AG04450 (cell line): ENCODE measurements at regions not wholly inside any gene's neighbourhood (a gene's known extent, or its start where the extent isn't known, plus 50 kb on each side); places are given as distances from the start of the nearest gene placed in this dataset.
A peak's percentile ranks its signal among the peaks of the same experiment; 100 is the strongest.

Experiments used
- CTCF ChIA-PET: fragments of 300-600, 350-600 bp; formaldehyde crosslinking; extraction: SDS; loops from one replicate; lab custom pipeline; 2022; ENCODE audit warnings: antibody characterized with exemption, inconsistent platforms; lab: Charles Lee
- POLR2A ChIA-PET: fragments of 350-600 bp; formaldehyde crosslinking; extraction: SDS; loops from one replicate; lab custom pipeline; 2021; ENCODE audit warnings: antibody characterized with exemption, inconsistent platforms; lab: Yijun Ruan, JAX
- DNase-seq: peaks from one replicate; pipeline ENCODE4 v3.0.0-alpha.2; 2011; ENCODE audit warnings: low read depth, low spot score
- H3K27ac ChIP-seq: one replicate; pipeline ENCODE4 v1.5.1; 2012; ENCODE audit warnings: low read depth, low read length, control low read depth
- H3K27me3 ChIP-seq: one replicate; pipeline ENCODE4 v1.6.0; 2012; ENCODE audit warnings: low read length; ENCODE audit not compliant: control insufficient read depth, insufficient read depth
- H3K4me3 ChIP-seq: 2 replicates; pipeline ENCODE4 v1.5.1; 2011; ENCODE audit warnings: mild to moderate bottlenecking, low read depth, low read length, control low read depth
- H3K9me3 ChIP-seq: 2 replicates; pipeline ENCODE4 v1.5.1; 2012; ENCODE audit warnings: low read length; ENCODE audit not compliant: control insufficient read depth, insufficient read depth
- CTCF ChIP-seq: IDR thresholded peaks from 2 replicates; pipeline ENCODE4 v1.5.1; 2011; ENCODE audit warnings: low read depth, low read length, control low read depth, inconsistent platforms

DNA sequence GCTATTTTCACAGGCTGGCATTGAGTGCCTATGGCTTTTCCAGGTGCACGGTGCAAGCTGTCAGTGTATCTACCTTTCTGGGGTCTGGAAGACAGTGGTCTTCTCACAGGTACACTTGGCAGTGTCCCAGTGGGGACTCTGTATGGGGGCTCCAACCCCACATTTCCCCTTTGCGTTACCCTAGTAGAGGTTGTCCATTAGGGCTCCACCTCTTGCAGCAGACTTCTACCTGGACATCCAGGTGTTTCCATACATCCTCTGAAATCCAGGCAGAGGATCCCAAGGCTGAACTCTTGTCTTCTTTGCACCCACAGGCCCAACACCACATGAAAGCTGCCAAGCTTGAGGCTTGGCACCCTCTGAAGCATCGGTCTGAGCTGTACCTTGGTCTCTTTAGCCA lies 735.7 kb upstream of the INTU start:
- Histone ChIP-seq H3K4me3 (no peak overlapping the region), H3K27me3 (no peaks in the 10 kb centered on the region), H3K9me3 (peaks cover 8% of the 10 kb centered on the region), H3K27ac (no peak overlapping the region)
- ChIA-PET CTCF (no interaction called here), POLR2A (no interaction called here)
- no peak for TF ChIP-seq CTCF
- no peak for DNase-seq

DNA sequence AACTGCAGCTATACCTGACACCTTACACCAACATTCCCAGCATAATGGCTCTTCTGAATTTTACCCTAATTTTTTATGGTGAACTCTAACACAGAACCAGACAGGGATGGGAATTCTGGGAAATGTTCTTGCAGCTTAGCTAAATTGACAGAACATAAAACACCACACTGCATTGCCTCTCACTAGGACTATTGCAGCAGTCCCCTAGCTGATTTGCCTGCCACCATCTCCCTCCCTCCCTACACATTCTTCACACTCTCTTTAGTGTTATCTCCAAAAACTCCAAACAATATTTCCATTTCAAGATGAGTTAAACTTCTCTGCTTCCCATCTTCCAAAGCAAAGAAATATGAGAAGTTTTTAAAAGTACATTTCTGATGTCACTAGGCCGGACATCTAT lies 733.9 kb upstream of the INTU start:
- ChIA-PET POLR2A (no interaction called here), CTCF (no interaction called here)
- no peak for DNase-seq
- no peak for TF ChIP-seq CTCF
- no peaks in the 10 kb centered on the region for H3K27me3 ChIP-seq
- peak overlapping the region; percentile 92 for H3K27ac ChIP-seq
- H3K4me3 ChIP-seq = no peak overlapping the region
- peaks cover 8% of the 10 kb centered on the region for H3K9me3 ChIP-seq

GRCh38 chr4:126899331-126899801 lies 733.4 kb upstream of the INTU start:
- TF ChIP-seq CTCF = no peak
- Histone ChIP-seq H3K27ac (peak overlapping the region; percentile 92), H3K9me3 (peaks cover 8% of the 10 kb centered on the region), H3K27me3 (no peaks in the 10 kb centered on the region), H3K4me3 (no peak overlapping the region)
- CTCF ChIA-PET = no interaction called here
- POLR2A ChIA-PET = interaction anchor here (1.1 kb wide), 1 partner anchor 18 kb away, joined by 4 read pairs; no protein-coding TSS in a partner anchor
- peak; percentile 83 for DNase-seq

DNA sequence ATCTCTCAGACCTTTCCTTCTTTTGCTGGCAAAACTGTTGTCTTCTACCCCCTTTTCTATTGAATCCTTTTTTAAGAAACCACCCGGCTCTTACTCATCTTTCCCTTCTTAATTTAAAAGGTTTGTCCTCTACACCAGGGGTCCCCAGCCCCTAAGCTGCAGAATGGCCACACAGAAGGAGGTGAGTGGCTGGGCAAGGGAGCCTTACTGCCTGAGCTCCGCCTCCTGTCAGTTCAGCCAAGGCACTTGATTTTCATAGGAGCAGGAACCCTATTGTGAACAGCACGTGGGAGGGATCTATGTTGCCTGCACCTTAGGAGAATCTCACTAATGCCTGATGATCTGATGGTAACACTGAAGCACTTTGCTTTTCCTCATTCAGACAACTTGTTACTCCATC lies 726.3 kb upstream of the INTU start:
- DNase-seq = no peak
- Histone ChIP-seq H3K9me3 (no peaks in the 10 kb centered on the region), H3K4me3 (no peak overlapping the region), H3K27me3 (no peaks in the 10 kb centered on the region), H3K27ac (no peak overlapping the region)
- ChIA-PET POLR2A (no interaction called here), CTCF (no interaction called here)
- TF ChIP-seq CTCF = no peak

GRCh38 chr4:126907389-126907788 lies 725.4 kb upstream of the INTU start:
- H3K4me3 ChIP-seq = no peak overlapping the region
- H3K9me3 ChIP-seq = no peaks in the 10 kb centered on the region
- DNase-seq = no peak
- no peak overlapping the region for H3K27ac ChIP-seq
- CTCF ChIA-PET = no interaction called here
- H3K27me3 ChIP-seq = no peaks in the 10 kb centered on the region
- POLR2A ChIA-PET = no interaction called here
- no peak for TF ChIP-seq CTCF
